ENCODE measurements at regions not wholly inside any gene's neighbourhood (a gene's known extent, or its start where the extent isn't known, plus 50 kb on each side); places are given as distances from the start of the nearest gene placed in this dataset.

GRCh38 chr5:126099077-126099476, 324.1 kb upstream of the GRAMD2B start:
- no peak for TF ChIP-seq MYC (IDR thresholded peaks at IDR 0.05; ENCODE audit: low read depth, low read length)
- TF ChIP-seq FOS (IDR thresholded peaks at IDR 0.05; ENCODE audit: borderline replicate concordance, insufficient read depth, low read length), result no peak
- no peak for TF ChIP-seq CTCF (IDR thresholded peaks at IDR 0.05; ENCODE audit: extremely low read depth in 1 of 2, insufficient read depth in 1 of 2, low read depth in 1 of 2, low read length in 2 of 2)
- no peak for TF ChIP-seq EZH2 (IDR thresholded peaks at IDR 0.05; ENCODE audit: borderline replicate concordance, low read depth, low read length, severe bottlenecking)
- TF ChIP-seq POLR2AphosphoS5 (IDR thresholded peaks at IDR 0.05; ENCODE audit: insufficient read depth, low read depth, low read length), result no peak
- no peak for TF ChIP-seq JUN (IDR thresholded peaks at IDR 0.05; ENCODE audit: borderline replicate concordance, insufficient read depth, insufficient read length, low read depth)
- TF ChIP-seq, protein P1, sequence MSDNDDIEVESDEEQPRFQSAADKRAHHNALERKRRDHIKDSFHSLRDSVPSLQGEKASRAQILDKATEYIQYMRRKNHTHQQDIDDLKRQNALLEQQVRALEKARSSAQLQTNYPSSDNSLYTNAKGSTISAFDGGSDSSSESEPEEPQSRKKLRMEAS (IDR thresholded peaks at IDR 0.05; ENCODE audit: insufficient read depth, insufficient read length), result no peak
- TF ChIP-seq POLR2A (IDR thresholded peaks at IDR 0.05; ENCODE audit: low read depth, low read length), result no peak
- TF ChIP-seq GATA2 (IDR thresholded peaks at IDR 0.05; ENCODE audit: insufficient read depth, insufficient read length, low read depth, low read length), result no peak
- intact Hi-C loops (cut with micrococcal nuclease), result no loop called here
- Histone ChIP-seq H4K20me1 (replicated peaks; ENCODE audit: control insufficient read depth, extremely low read depth, insufficient read depth, low read length) (no peaks in the 10 kb centered on the region), H3K36me3 (ENCODE audit: control insufficient read depth in 2 of 2, extremely low read depth in 1 of 2, insufficient read depth in 2 of 2, low read length in 2 of 2) (no peaks in the 10 kb centered on the region), H3K79me2 (ENCODE audit: control insufficient read depth, insufficient read depth, low read length) (no peaks in the 10 kb centered on the region), H3K4me2 (ENCODE audit: insufficient read depth, low read length) (no peak overlapping the region), H3K9ac (replicated peaks; ENCODE audit: extremely low read depth, insufficient read depth, low read length) (no peak overlapping the region), H3K4me1 (ENCODE audit: control insufficient read depth, extremely low read depth, insufficient read depth, low read length) (no peaks in the 10 kb centered on the region), H3K9me3 (replicated peaks; ENCODE audit: control insufficient read depth, insufficient read depth, low read length) (no peaks in the 10 kb centered on the region), H3K27ac (ENCODE audit: insufficient read depth, low read depth, low read length) (no peak overlapping the region), H3K27me3 (ENCODE audit: control insufficient read depth in 2 of 2, insufficient read depth in 2 of 2, low read length in 2 of 2) (no peaks in the 10 kb centered on the region), H2AFZ (ENCODE audit: low read depth, low read length) (no peak overlapping the region), H3K9me1 (replicated peaks; ENCODE audit: control insufficient read depth, extremely low read depth, insufficient read depth, low read length) (no peaks in the 10 kb centered on the region), H3K4me3 (replicated peaks in 1 of 3; ENCODE audit: insufficient read depth in 1 of 3, low read depth in 1 of 3, low read length in 3 of 3) (no peak overlapping the region)
- DNase-seq (ENCODE audit: low read depth, low spot score) (no peak), FAIRE-seq (no peak)
- POLR2A ChIA-PET, result interaction anchor here (0.6 kb wide), 1 partner anchor 839 kb away, joined by 7 read pairs; no protein-coding TSS in a partner anchor
- CTCF ChIA-PET, result no interaction called here
- no TSS peak for BruUV-seq (replicated peaks)
- dilution Hi-C loops (cut with MboI; ENCODE audit: extremely low pct_ligation_motif_present, low sequenced_read_pairs), result no loop called here

Measured in endothelial cell of umbilical vein (primary cell).